H1 (cell line): ENCODE measurements at regions not wholly inside any gene's neighbourhood (a gene's known extent, or its start where the extent isn't known, plus 50 kb on each side); places are given as distances from the start of the nearest gene placed in this dataset.

Experiments used
- CTCF ChIA-PET: fragments of 300-600 bp; sonication (Branson Sonifier 250); formaldehyde crosslinking; loops from one replicate; lab custom pipeline; 2021; ENCODE audit not compliant: partially characterized antibody; lab: Charles Lee
- POLR2A ChIA-PET: fragments of 300-600 bp; sonication (Branson Sonifier 250); formaldehyde crosslinking; loops from one replicate; lab custom pipeline; 2021; ENCODE audit warnings: inconsistent platforms; ENCODE audit not compliant: partially characterized antibody; lab: Charles Lee
- DNase-seq, 2 experiments: peaks; one replicate each; pipeline versions ENCODE4 v3.0.0 to v3.0.0-alpha.2; 2010 to 2022; ENCODE audit warnings: low spot score in 2 of 2, low read depth in 1 of 2, mixed read lengths in 1 of 2
- FAIRE-seq: peaks from 2 replicates; lab custom pipeline; 2011; peaks lifted over from hg19 to GRCh38; lab: Jason Lieb, UNC
- H2AFZ ChIP-seq: 2 replicates; pipeline ENCODE4 v1.8.1; 2012; ENCODE audit warnings: low read length, inconsistent platforms
- H2AK5ac ChIP-seq: 2 replicates; pipeline ENCODE4 v1.6.1; 2013; ENCODE audit warnings: low read depth, low read length
- H2BK120ac ChIP-seq: replicated peaks from 2 replicates; pipeline ENCODE3; 2013; ENCODE audit warnings: low read depth, low read length, inconsistent platforms
- H2BK12ac ChIP-seq: 2 replicates; pipeline ENCODE4 v1.6.1; 2013; ENCODE audit warnings: low read depth, low read length
- H2BK15ac ChIP-seq: 2 replicates; pipeline ENCODE4 v1.6.1; 2013; ENCODE audit warnings: low read length
- H2BK20ac ChIP-seq: 2 replicates; pipeline ENCODE4 v1.6.1; 2013; ENCODE audit warnings: low read length
- H2BK5ac ChIP-seq: 2 replicates; pipeline ENCODE4 v1.6.1; 2013; ENCODE audit warnings: low read depth, low read length
- H3K14ac ChIP-seq: 2 replicates; pipeline ENCODE4 v1.6.1; 2013; ENCODE audit warnings: inconsistent platforms; ENCODE audit not compliant: insufficient read length
- H3K18ac ChIP-seq: 2 replicates; pipeline ENCODE4 v1.6.1; 2013; ENCODE audit warnings: low read length; ENCODE audit errors: extremely low read depth
- H3K23ac ChIP-seq: 2 replicates; pipeline ENCODE4 v1.6.1; 2013; ENCODE audit warnings: inconsistent platforms; ENCODE audit not compliant: insufficient read length
- H3K23me2 ChIP-seq: 2 replicates; pipeline ENCODE4 v1.6.1; 2013; ENCODE audit warnings: low read depth, low read length
- H3K27ac ChIP-seq: 2 replicates; pipeline ENCODE4 v1.6.1; 2011; ENCODE audit warnings: low read depth, low read length, inconsistent platforms
- H3K27me3 ChIP-seq, 4 experiments: replicated peaks in 1 of 4; 1 replicate in 1 of 4; 2 replicates in 3 of 4; pipeline versions ENCODE4 v1.6.1 to v1.8.1; 2011 to 2013; ENCODE audit warnings: low read length in 3 of 4, mild to moderate bottlenecking in 3 of 4, inconsistent platforms in 2 of 4, mixed read lengths in 2 of 4, moderate library complexity in 1 of 4; ENCODE audit not compliant: control insufficient read depth in 3 of 4, insufficient read depth in 3 of 4; ENCODE audit errors: extremely low read depth in 1 of 4
- H3K36me3 ChIP-seq, 4 experiments: 2 replicates each; pipeline versions ENCODE4 v1.6.1 to v1.8.1; 2011 to 2013; ENCODE audit warnings: mild to moderate bottlenecking in 4 of 4, low read length in 3 of 4, moderate library complexity in 2 of 4, control low read depth in 1 of 4, inconsistent platforms in 1 of 4; ENCODE audit not compliant: insufficient read depth in 4 of 4, control insufficient read depth in 2 of 4
- H3K4ac ChIP-seq: replicated peaks from 2 replicates; pipeline ENCODE3; 2013; ENCODE audit warnings: low read length, low read depth, mixed read lengths, inconsistent platforms; ENCODE audit not compliant: insufficient read length
- H3K4me1 ChIP-seq, 4 experiments: replicated peaks in 1 of 4; 1 replicate in 1 of 4; 2 replicates in 3 of 4; pipeline versions ENCODE4 v1.6.1 to v1.8.1; 2011 to 2013; ENCODE audit warnings: low read length in 3 of 4, inconsistent platforms in 2 of 4, mixed read lengths in 1 of 4; ENCODE audit not compliant: insufficient read depth in 4 of 4, control insufficient read depth in 3 of 4
- H3K4me2 ChIP-seq, 2 experiments: 2 replicates each; pipeline versions ENCODE4 v1.6.1 to v1.8.1; 2011 to 2013; ENCODE audit warnings: low read depth in 2 of 2, low read length in 2 of 2, control low read depth in 1 of 2, inconsistent platforms in 1 of 2, mild to moderate bottlenecking in 1 of 2; ENCODE audit not compliant: insufficient read depth in 1 of 2
- H3K4me3 ChIP-seq, 4 experiments: fragments of 200-600, 300-600 bp in 1 of 4; sonication (generic), shearing (Covaris generic), sonication (Bioruptor Twin) in 1 of 4; 2 replicates each; pipeline versions ENCODE4 v1.5.1 to v1.8.1; 2011 to 2016; ENCODE audit warnings: low read length in 4 of 4, low read depth in 3 of 4, control low read depth in 2 of 4, inconsistent platforms in 2 of 4, mild to moderate bottlenecking in 2 of 4, mixed read lengths in 1 of 4, moderate library complexity in 1 of 4; ENCODE audit not compliant: insufficient read depth in 2 of 4; ENCODE audit errors: extremely low read depth in 1 of 4
- H3K56ac ChIP-seq: replicated peaks from 2 replicates; pipeline ENCODE3; 2013; ENCODE audit warnings: low read depth, mild to moderate bottlenecking, mixed read lengths, low read length, inconsistent platforms; ENCODE audit not compliant: insufficient read length
- H3K79me1 ChIP-seq: 2 replicates; pipeline ENCODE4 v1.6.1; 2013; ENCODE audit warnings: low read depth, low read length, control low read depth
- H3K79me2 ChIP-seq, 2 experiments: 2 replicates each; pipeline versions ENCODE4 v1.6.1 to v1.8.1; 2012 to 2013; ENCODE audit warnings: low read length in 2 of 2, mild to moderate bottlenecking in 2 of 2, inconsistent platforms in 1 of 2; ENCODE audit not compliant: insufficient read depth in 2 of 2, control insufficient read depth in 1 of 2
- H3K9ac ChIP-seq, 4 experiments: replicated peaks in 1 of 4; 1 replicate in 1 of 4; 2 replicates in 3 of 4; pipeline versions ENCODE4 v1.6.1 to v1.8.1; 2011 to 2013; ENCODE audit warnings: low read depth in 3 of 4, low read length in 3 of 4, control low read depth in 2 of 4, mild to moderate bottlenecking in 2 of 4, moderate library complexity in 2 of 4, inconsistent platforms in 1 of 4; ENCODE audit errors: extremely low read depth in 1 of 4
- H3K9me3 ChIP-seq, 2 experiments: 2 replicates each; pipeline versions ENCODE4 v1.6.1 to v1.8.1; 2012 to 2013; ENCODE audit warnings: mild to moderate bottlenecking in 2 of 2, moderate library complexity in 2 of 2, control low read depth in 1 of 2, inconsistent platforms in 1 of 2, low read depth in 1 of 2, low read length in 1 of 2, mixed read lengths in 1 of 2; ENCODE audit not compliant: insufficient read depth in 2 of 2
- H4K20me1 ChIP-seq, 2 experiments: replicated peaks in 1 of 2; 2 replicates each; pipeline versions ENCODE3 to v1.8.1; 2011 to 2013; ENCODE audit warnings: inconsistent platforms in 2 of 2, low read length in 2 of 2, mild to moderate bottlenecking in 1 of 2; ENCODE audit not compliant: insufficient read depth in 2 of 2, control insufficient read depth in 1 of 2
- H4K5ac ChIP-seq: 2 replicates; pipeline ENCODE4 v1.6.1; 2013; ENCODE audit warnings: low read length, low read depth, mixed read lengths, inconsistent platforms; ENCODE audit not compliant: insufficient read length
- H4K8ac ChIP-seq: 2 replicates; pipeline ENCODE4 v1.8.0; 2013; ENCODE audit warnings: mild to moderate bottlenecking, moderate library complexity, low read length, inconsistent platforms; ENCODE audit not compliant: insufficient read depth; ENCODE audit errors: extremely low read depth
- H4K91ac ChIP-seq: replicated peaks from 2 replicates; pipeline ENCODE3; 2013; ENCODE audit warnings: low read length, mixed read lengths, inconsistent platforms; ENCODE audit not compliant: insufficient read length
- CBX5 ChIP-seq: fragments of 300-800, 300-1000 bp; sonication (generic); IDR thresholded peaks from 2 replicates; pipeline ENCODE4 v1.7.1; 2016; ENCODE audit warnings: antibody characterized with exemption, low read length, low read depth
- CTBP2 ChIP-seq: IDR thresholded peaks from 2 replicates; pipeline ENCODE4 v1.7.0; 2011; ENCODE audit warnings: borderline replicate concordance, mild to moderate bottlenecking, moderate library complexity, mixed read lengths, low read length; ENCODE audit not compliant: insufficient read depth, insufficient read length
- KDM4A ChIP-seq: IDR thresholded peaks from one replicate; pipeline ENCODE4 v1.7.1; 2012; ENCODE audit warnings: low read depth, mild to moderate bottlenecking, moderate library complexity, low read length, inconsistent platforms; ENCODE audit not compliant: severe bottlenecking
- NRF1 ChIP-seq: IDR thresholded peaks from 2 replicates; pipeline ENCODE4 v1.6.1; 2011; ENCODE audit warnings: mild to moderate bottlenecking, low read depth, low read length, improper control_type of control experiment
- PHF8 ChIP-seq: fragments of 200-600 bp; sonication (generic); conservative IDR thresholded peaks from 2 replicates; pipeline ENCODE4 v1.7.1; 2012; ENCODE audit warnings: low read depth, mild to moderate bottlenecking, inconsistent platforms, low read length, moderate library complexity
- RBBP5 ChIP-seq: IDR thresholded peaks from 2 replicates; pipeline ENCODE4 v1.7.1; 2012; ENCODE audit warnings: low read depth, mild to moderate bottlenecking, inconsistent platforms, low read length, moderate library complexity, borderline replicate concordance
- RXRA ChIP-seq: IDR thresholded peaks from 2 replicates; pipeline ENCODE4 v1.6.1; 2011; ENCODE audit warnings: low read depth, mild to moderate bottlenecking, low read length, moderate library complexity; ENCODE audit not compliant: insufficient read depth
- SIRT6 ChIP-seq: IDR thresholded peaks from one replicate; pipeline ENCODE4 v1.7.1; 2012; ENCODE audit warnings: low read length, inconsistent platforms
- WGBS, 2 experiments: shearing (Covaris generic) in 1 of 2; methylation state at CpG; one replicate each; pipeline versions ENCODE4 v1.1.6 to v1.1.7; 2013 to 2015; ENCODE audit warnings: low lambda C conversion rate in 2 of 2, mixed read lengths in 2 of 2, inconsistent platforms in 1 of 2, low coverage in 1 of 2, missing lambda C conversion rate in 1 of 2; ENCODE audit not compliant: insufficient replicate concordance in 2 of 2, insufficient coverage in 1 of 2, insufficient read length in 1 of 2; ENCODE audit errors: extremely low coverage in 1 of 2, missing lambda C conversion rate in 1 of 2; 5-methylcytosine and 5-hydroxymethylcytosine counted together

DNA sequence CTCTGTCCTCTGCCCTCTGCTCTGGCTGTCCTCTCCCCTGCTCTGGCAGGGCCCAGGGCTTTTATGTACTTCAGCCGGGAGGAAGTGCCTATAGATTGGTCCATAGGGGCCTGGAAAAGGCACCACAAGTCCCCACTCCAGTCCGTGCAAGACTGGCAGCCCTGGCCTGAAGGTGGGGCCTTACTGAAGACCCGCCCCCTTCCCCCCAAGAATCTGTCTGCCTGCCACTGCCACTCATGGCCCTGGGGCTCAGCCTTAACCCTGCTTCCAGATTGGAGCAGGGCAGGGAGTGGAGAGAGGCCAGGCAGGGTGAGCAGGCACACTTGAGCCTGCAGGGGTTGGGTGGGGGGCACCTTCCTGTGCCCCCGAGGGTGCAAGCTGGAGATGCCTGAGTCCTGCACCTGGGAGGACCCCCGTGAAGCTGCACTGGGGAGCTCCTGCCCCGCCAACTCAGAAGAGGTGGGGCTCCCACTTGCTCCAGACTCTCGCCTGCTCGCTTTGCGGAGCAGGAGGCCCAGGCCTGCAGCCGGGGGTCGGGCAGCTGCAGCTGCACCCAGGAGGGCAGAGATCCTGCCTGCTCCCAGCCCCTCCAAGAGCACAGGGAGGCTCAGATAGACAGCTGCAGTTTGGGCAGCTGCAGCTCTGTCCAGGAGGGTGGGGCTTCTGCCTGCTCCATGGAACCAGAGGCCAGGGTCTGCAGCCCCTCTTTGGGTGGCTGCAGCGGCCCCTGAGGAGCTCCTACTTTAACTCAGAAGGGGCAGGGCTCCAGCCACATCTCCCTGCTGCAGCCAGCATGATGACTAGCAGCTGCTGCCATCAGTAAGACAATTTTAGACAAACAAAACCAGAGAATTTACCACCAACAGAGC is 51.0 kb upstream of the SC5D start:
- Histone ChIP-seq H2BK15ac (no peak overlapping the region), H3K23ac (no peak overlapping the region), H3K36me3 (no peaks in the 10 kb centered on the region), H3K27ac (no peak overlapping the region), H2AK5ac (no peak overlapping the region), H3K23me2 (no peaks in the 10 kb centered on the region), H4K8ac (peak overlapping the region; percentile 81), H3K4me1 (peaks cover 0 to 15% (median 13%) of the 10 kb centered on the region in 4 experiments; a peak in 6 of 7 replicates), H4K91ac (no peak overlapping the region), H2AFZ (no peak overlapping the region), H4K5ac (peak overlapping the region; percentile 15), H3K27me3 (no peaks in the 10 kb centered on the region), H3K4me3 (no peak overlapping the region), H3K9ac (no peak overlapping the region), H3K9me3 (no peaks in the 10 kb centered on the region), H3K14ac (no peak overlapping the region), H3K56ac (no peak overlapping the region), H3K4ac (peak overlapping the region; percentile 14), H2BK20ac (peak overlapping the region; percentile 61; the same call in 1 of the 2 replicates), H2BK120ac (peak overlapping the region; percentile 31), H3K79me1 (no peaks in the 10 kb centered on the region), H3K18ac (no peak overlapping the region; the same call in none of the 2 replicates), H4K20me1 (no peaks in the 10 kb centered on the region), H3K79me2 (no peaks in the 10 kb centered on the region), H2BK12ac (peak overlapping the region; percentile 27; the same call in 1 of the 2 replicates), H3K4me2 (no peak overlapping the region), H2BK5ac (no peak overlapping the region)
- DNase-seq (no peak), FAIRE-seq (no peak)
- WGBS, 2 experiments, result 83% methylated on average over 10 of the region's 12 CpGs; no CpG with 5 or more reads in 1 of the 2 experiments
- ChIA-PET POLR2A (interaction anchor here (0.8 kb wide), 1 partner anchor 438 kb away, joined by 3 read pairs; no protein-coding TSS in a partner anchor), CTCF (interaction anchor here (0.9 to 1.8 kb wide), 4 partner anchors 11 to 137 kb away, joined by 3 to 5 read pairs (median 4); no protein-coding TSS in a partner anchor)
- TF ChIP-seq SIRT6 (no peak), KDM4A (no peak), CBX5 (no peak), NRF1 (no peak), CTBP2 (no peak), RBBP5 (no peak), PHF8 (no peak), RXRA (no peak)
